Sigmoid colon (tissue), 3 donors: ENCODE measurements at regions not wholly inside any gene's neighbourhood (a gene's known extent, or its start where the extent isn't known, plus 50 kb on each side); places are given as distances from the start of the nearest gene placed in this dataset.

Experiments
- CTCF ChIP-seq, 4 experiments: fragments of 450-650 bp in 3 of 4; fragments of 200-600 bp in 1 of 4; IDR thresholded peaks; one replicate each; pipeline ENCODE4 v1.5.1; 2016 to 2019; ENCODE audit warnings: antibody characterized with exemption in 4 of 4, mild to moderate bottlenecking in 3 of 4, moderate library complexity in 2 of 4
- POLR2A ChIP-seq, 2 donors: fragments of 450-650 bp; IDR thresholded peaks; one replicate each; pipeline ENCODE4 v1.6.1; 2016; ENCODE audit warnings: antibody characterized with exemption in 2 of 2, mild to moderate bottlenecking in 2 of 2, moderate library complexity in 2 of 2

GRCh38 chr22:17302616-17303015 is 66.6 kb upstream of the CECR2 start:
- TF ChIP-seq CTCF (IDR thresholded peaks at IDR 0.05) (no peak), POLR2A (IDR thresholded peaks at IDR 0.05) (no peak)
